GM12874 (cell line): ENCODE measurements at regions not wholly inside any gene's neighbourhood (a gene's known extent, or its start where the extent isn't known, plus 50 kb on each side); places are given as distances from the start of the nearest gene placed in this dataset.

Source experiments
- TF ChIP-seq, protein P1 (sequence below): IDR thresholded peaks from 2 replicates; pipeline ENCODE4 v1.5.1; 2011; ENCODE audit warnings: low read depth, mild to moderate bottlenecking, control low read depth, low read length, moderate library complexity; ENCODE audit not compliant: insufficient read depth

DNA sequence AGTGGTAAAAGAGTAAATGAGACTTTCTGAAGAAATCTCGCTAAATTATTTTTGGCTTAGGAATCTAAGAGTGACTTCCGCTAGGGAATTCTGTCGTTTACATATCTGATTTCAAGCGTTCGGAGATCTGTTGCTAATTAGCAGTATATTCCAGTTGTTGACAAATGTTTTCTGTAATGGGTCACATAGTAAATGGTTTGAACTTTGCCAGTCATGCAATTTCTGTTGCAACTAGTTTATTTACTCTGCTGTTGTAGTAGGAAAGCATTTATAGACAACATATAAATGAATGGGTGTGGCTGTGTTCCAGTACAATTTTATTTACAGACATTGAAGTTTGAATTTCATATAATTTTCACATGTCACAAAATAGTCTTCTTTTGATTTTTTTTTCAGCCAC lies 57.4 kb upstream of the JAK2 start:
- TF ChIP-seq, protein P1, sequence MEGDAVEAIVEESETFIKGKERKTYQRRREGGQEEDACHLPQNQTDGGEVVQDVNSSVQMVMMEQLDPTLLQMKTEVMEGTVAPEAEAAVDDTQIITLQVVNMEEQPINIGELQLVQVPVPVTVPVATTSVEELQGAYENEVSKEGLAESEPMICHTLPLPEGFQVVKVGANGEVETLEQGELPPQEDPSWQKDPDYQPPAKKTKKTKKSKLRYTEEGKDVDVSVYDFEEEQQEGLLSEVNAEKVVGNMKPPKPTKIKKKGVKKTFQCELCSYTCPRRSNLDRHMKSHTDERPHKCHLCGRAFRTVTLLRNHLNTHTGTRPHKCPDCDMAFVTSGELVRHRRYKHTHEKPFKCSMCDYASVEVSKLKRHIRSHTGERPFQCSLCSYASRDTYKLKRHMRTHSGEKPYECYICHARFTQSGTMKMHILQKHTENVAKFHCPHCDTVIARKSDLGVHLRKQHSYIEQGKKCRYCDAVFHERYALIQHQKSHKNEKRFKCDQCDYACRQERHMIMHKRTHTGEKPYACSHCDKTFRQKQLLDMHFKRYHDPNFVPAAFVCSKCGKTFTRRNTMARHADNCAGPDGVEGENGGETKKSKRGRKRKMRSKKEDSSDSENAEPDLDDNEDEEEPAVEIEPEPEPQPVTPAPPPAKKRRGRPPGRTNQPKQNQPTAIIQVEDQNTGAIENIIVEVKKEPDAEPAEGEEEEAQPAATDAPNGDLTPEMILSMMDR: no peak

DNA sequence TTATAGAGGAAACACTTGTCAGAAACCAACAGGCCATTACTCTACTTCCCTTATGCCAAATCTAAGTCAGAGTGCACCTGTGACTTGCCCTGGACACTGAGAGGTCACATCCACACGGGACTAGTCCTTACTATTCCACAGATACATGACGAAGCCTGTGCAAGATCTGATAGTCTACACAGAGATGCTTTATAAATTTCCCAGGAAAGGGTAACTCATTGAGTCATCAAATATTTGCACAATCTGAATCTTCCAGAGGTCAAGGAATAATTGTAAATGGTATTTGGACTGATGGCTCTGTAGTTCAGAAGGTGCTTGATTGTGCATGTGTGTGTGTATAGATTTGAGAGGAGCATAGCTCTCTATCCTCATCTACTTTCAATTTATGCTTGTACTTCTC lies 55.2 kb upstream of the JAK2 start:
- TF ChIP-seq, protein P1: no peak

DNA sequence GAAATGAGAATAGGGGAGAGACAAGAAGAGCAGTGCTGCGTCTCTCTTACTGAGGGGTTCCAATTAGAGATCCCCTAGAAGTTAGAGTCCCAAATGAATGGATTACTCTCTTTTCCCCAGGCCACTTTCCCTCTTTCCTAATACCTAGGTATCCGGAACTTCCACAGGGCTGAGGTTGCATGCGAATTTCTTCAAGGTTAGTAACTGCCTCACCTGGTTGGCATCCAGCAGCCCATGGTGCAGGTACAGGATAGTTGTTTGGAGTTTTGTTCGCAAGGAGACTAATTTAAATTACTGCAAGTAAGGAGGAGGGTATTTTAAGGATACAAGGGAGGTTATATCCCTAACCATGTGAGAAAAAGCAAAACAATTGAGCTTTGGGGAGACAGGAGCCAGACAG lies 52.4 kb upstream of the JAK2 start:
- TF ChIP-seq, protein P1: no peak

DNA sequence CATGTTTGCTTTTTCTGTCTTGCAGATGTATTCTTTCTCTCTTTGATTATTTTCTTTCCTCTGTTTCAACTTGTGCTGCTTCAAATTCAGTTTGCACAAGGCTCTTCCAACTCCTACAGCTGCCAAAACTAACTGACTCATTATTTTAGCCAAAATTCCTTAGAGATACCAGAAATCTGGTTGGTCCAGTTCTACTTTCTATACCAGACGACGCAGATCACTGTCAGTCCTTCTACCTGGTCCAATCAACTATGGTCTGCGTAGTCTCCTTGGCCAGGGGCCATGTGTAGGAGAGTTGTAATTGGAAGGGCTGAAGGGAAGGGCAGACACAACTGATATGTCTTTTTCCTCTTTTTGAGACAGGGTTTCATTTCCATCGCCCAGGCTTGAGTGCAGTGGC lies 51.9 kb upstream of the JAK2 start:
- TF ChIP-seq, protein P1: no peak

DNA sequence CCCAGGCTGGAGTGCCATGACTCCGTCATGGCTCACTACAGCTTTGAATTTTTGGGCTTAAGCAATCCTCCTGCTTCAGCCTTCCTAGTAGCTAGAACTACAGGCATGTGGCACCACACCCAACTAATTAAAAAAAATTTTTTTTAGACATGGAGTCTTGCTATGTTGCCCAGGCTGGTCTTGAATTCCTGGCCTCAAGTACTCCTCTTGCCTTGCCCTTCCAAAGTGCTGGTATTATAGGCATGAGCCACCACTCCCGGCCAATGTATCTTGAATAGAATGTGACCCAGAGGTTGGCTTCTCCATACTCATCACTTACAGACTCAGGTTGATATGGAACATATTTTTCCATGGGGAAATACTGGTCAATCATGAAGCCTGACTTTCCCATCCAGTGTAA lies 51.2 kb upstream of the JAK2 start:
- TF ChIP-seq, protein P1: no peak

DNA sequence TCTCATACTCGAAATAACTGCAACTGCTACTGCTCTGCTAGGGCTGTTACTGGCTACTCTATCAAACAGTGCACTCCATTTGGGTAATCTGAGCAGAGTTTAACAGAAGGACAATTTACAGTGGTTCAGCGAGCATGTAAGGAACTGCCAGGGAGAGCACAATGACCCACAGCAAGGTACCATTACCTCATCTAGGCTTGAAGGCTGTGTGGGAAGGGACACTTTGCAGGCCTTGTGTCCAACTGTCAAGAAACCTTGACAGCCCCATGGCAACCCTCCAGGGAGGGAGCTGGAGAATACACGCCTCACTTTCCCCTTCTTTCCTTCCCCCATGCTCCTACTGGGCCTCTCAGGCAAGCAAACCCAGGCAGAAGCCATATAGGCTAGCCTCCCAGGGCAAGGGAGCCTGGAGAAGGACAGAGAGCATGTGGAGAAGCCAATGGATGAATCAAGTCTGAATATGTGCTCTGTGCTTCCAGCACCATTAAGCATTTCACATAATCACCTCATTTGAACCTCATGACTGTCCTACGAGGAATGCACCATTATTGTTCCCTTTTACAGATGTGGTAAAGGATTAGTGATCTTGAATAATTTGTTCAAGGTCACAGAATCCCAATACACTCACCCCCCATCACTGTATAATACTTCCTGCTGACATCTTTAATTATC lies 49.9 kb upstream of the JAK2 start:
- TF ChIP-seq, protein P1: no peak
